Stimulated activated CD8-positive, alpha-beta memory T cell treated with anti-CD3 and anti-CD28 coated beads, Interleukin-7, amount 100 ng/mL, for 48 hours (primary cell): ENCODE measurements at regions not wholly inside any gene's neighbourhood (a gene's known extent, or its start where the extent isn't known, plus 50 kb on each side); places are given as distances from the start of the nearest gene placed in this dataset.

Experiments used
- DNase-seq, 2 donors: peaks; one replicate each; pipeline ENCODE4 v3.0.0-alpha.2; 2020; ENCODE audit warnings: low read depth in 1 of 2; ENCODE audit errors: extremely low read depth in 1 of 2

- DNase-seq, result no peak
Observed at GRCh38 chr5:133831491-133832224, 136.8 kb downstream of the C5orf15 start.

DNA sequence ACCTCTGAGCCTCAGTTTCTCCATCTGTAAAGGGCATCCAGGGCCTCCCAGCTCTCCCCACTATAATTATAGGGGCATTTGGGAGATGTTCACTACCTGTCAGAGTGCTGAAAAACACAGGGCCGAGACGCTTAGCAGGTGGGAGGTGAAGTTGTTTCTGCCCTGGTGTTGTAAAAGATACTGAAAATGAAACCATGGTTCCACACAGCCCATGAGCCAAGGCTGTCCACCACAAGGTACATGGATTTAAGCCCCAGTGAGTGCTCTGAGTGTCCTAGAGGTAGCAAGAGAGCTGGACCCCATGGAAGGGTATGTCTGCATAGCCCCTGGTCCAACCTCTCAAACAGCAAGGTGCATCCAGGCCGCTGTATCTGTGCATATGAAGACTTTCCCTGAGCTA, 137.5 kb downstream of the C5orf15 start:
- DNase-seq, result no peak

GRCh38 chr5:133830281-133830680, 138.1 kb downstream of the C5orf15 start:
- no peak for DNase-seq

DNA sequence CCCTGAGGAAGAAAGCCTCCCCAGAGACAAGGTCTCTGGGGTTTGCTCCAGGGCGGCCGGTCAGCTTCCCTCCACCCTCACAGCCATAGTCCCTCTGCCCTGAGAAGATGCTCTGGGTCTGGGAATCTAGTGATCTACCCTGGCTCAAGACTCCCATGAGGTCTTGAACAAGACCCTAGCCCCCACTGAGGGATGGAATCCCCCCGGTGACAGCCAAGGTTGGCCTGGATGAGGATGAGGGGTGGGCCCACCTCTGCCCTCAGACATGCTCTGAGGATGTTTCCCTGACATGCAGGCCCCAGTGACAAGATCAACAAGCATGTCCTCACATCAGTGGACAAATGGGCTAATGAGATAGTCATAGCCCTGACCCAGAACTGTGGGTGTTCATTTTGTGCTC, 138.6 kb downstream of the C5orf15 start:
- DNase-seq, result no peak

DNA sequence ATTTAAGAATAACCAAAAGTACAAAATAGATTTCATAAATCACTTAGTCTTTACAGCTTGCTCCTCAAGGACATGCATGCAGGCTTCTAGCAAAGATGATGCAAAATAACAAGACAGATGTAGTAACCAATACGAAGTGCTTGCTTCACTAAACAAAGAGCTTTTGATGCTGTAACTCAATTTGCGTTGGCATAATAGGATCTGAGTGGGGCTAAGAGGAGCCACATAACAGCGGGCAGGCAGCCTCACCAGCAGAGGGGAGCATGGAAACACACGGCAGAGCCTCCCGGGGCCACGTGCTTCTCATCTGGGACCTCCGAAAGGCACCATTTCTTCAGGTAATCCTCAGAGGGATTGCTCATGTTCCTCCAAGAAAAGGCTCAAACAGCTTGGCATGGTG, 139.7 kb downstream of the C5orf15 start:
- DNase-seq, result no peak

GRCh38 chr5:133827830-133828229, 140.6 kb downstream of the C5orf15 start:
- no peak for DNase-seq

- no peak for DNase-seq
Observed at GRCh38 chr5:133827011-133827410, 141.4 kb downstream of the C5orf15 start.

DNA sequence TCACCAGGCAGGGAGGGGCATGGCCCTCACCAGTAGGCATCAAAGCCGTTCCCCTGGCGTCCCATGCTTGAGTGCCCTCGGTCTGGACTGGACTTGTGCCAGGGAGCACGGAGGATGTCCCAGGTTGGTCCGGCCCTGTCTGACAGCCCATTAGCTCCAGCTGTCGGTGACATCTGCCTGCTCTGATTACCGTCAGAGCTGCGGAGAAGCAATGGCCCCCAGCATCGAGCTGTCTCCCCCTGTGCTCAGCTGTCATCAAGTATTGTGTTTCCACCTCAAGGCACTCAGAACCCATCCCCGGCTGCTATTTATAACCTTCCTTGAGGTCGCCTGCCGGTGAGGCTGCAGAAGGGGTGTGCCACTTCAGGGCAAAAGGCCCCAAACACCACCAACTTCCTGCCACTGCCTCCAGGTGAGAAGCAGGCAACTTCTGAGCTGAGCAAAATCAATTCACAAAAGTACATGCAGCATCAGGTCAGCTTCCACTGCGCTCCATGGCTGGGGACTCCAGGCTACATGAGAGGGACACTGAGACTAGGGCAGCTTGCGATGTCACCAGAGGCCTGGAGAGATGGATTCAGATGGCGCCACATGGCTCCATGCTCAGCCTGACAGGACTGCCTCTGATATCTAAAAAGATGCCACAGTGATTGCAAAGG, 142.7 kb downstream of the C5orf15 start:
- peak in 1 of 2 donors; percentile 5 for DNase-seq

DNA sequence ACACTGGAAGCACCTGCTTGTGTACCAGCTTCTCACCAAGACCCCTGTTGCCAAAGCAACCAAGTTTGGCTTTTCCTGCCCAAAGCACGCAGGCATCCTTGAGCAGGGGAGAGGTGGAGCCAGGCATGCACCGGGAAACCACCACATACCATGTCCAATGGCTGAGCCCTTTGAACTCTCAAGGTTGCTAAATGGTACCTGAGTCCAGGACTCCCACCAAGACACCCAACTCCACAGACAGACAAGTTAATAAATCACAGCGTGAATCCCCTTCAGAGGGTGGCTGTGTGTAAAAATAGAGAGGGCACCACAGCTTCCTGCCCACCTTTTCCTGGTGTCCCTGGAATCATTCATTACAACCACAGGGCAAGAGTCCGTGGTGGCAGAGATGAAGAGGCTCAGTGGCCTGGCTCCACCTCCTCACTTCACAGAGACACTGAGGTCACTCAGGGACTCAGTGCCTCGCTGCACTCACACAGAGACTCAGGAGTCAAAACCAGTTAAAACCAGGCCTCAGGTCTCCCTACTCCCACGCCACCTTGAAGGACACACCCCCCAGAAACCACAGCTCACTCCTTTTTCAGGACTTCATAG, 143.7 kb downstream of the C5orf15 start:
- peak; percentile 5 to 15 for DNase-seq

- DNase-seq, result no peak
Observed at GRCh38 chr5:133821889-133822288, 146.5 kb downstream of the C5orf15 start.

- DNase-seq, result no peak
Observed at GRCh38 chr5:133821311-133821741, 147.1 kb downstream of the C5orf15 start.

GRCh38 chr5:133820507-133820906, 147.9 kb downstream of the C5orf15 start:
- DNase-seq, result no peak

GRCh38 chr5:133819977-133820471, 148.4 kb downstream of the C5orf15 start:
- DNase-seq, result no peak

GRCh38 chr5:133818869-133819600, 149.4 kb downstream of the C5orf15 start:
- no peak for DNase-seq

DNA sequence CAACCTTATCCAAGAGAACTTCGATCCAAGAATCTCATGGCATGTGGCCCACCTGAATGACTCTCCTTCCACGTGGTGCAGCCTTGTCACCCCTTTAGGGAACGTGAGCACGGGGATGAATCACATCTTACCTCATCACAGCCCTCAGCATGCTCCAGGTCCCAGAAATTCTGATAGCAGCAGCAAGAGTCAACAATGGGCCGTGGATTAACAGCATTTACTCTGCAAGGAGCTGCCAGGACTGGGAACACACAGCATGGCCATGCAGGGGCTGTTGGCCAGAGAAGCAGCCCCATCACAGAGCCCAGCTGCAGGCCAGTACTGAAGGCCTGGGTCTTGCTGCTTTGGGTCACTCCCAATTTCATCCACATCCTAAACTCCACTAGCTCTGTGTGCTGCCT, 150.4 kb downstream of the C5orf15 start:
- no peak for DNase-seq

DNA sequence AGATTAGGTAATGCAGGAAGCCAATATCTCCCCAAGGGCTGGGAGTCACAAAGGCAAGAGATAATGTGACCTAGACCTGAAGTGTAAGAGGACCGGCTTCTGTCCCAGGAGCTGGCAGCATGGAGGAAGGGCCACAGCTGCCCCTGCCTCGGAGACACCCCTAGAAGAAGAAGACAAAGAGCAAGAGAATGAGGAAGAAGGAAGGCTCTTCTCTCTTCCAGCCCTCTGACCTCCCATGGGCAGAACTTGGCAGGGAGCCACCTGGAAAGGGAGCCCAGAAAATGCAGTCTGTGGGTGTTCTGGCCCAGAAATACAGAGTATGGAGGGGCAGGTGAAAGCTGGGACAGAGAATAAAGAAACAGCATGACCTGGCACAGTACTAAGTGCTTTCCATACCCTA, 151.0 kb downstream of the C5orf15 start:
- no peak for DNase-seq

DNA sequence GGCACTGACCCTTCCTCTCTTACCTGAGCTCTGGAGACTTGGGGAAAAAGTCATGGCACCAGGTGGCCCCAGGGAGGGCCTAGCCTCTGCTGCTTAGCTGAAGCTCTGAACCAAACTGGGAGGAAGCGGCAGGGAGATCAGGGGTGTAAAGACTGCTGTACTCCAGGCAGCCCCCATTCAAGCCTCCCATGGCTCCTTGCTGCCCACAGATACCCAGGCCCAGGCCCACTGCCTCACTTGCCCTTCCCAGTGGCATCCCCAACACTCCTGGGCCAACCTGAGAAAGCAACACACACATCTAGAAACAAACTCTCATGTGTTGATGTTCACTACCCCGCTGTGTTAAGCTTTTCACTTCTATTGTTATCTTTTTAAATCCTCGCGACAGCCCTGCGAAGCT, 151.6 kb downstream of the C5orf15 start:
- DNase-seq, result no peak

DNA sequence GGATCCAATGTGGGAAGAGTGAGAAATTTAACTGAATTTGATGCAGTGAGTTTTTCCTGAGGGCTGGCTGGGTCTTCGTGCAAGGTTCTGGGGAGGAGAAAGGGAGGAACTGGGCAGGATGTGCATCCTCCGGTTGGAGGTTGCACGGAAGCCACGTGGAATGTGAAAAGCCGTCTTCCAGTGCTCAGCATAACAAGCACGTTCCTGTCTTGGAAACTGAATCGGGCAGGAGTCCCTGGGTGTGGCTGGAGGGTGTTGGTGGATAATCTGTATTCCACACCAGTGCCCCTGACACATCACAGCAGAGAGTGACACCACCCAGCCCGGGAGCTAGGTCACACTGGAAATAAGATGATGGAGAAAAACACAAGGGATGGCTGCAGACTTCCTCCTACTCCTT, 154.3 kb downstream of the C5orf15 start:
- no peak for DNase-seq

- no peak for DNase-seq
Observed at GRCh38 chr5:133811168-133811567, 157.3 kb downstream of the C5orf15 start.

DNA sequence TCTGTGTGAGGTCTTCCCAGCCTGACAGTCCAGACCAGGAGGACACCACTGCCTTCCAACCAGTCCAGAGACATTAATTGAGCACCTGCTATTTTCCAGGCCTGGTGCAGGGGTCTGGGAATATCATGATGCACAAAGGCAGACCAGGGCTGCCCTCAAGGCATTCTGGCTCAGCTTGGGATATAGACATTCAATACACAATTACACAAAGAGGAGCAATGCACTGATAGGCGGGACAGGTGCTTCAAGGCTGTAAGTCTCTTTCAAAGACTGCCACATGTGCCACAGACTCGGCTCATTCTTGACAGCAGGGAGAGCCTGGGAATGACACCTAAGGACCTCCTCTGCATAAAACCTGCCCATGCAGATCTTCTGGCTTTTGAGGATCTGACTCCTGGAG, 158.6 kb downstream of the C5orf15 start:
- no peak for DNase-seq

DNA sequence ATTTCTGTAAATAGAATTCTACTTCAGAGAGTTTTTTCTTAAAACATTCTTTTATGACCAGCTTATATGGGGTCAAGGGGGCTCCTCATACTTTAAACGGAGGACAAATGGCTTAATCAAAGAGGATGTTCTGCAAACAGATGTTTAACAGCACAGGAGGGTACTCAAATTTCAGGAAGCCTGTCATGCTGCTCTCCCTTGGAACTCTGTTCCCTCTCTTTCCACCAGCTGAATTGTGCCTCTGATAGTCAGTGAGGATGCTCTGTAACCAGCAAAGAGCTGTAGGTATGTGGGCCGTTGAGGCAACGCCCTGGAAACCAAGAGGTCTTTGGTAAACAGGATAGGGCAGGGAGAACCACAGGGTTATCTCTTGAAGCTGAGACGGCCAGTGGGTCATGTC, 161.1 kb downstream of the C5orf15 start:
- no peak for DNase-seq
